Type B pancreatic cell (in vitro differentiated cells): ENCODE measurements at regions not wholly inside any gene's neighbourhood (a gene's known extent, or its start where the extent isn't known, plus 50 kb on each side); places are given as distances from the start of the nearest gene placed in this dataset.

Experiments
- DNase-seq: peaks from one replicate; pipeline ENCODE4 v3.0.0; 2021; ENCODE audit warnings: mixed read lengths; ENCODE audit not compliant: unreplicated experiment; ENCODE audit errors: extremely low spot score
- H3K27ac Mint-ChIP-seq: 2 replicates; pipeline ENCODE4 v1.8.0; 2021; ENCODE audit warnings: mild to moderate bottlenecking, mixed read lengths
- H3K27me3 Mint-ChIP-seq: 2 replicates; pipeline ENCODE4 v1.8.0; 2021; ENCODE audit warnings: mixed read lengths
- H3K36me3 Mint-ChIP-seq: 2 replicates; pipeline ENCODE4 v1.8.0; 2021; ENCODE audit warnings: mixed read lengths
- H3K4me1 Mint-ChIP-seq: one replicate; pipeline ENCODE4 v1.8.0; 2021; ENCODE audit warnings: mixed read lengths; ENCODE audit not compliant: unreplicated experiment
- H3K4me3 Mint-ChIP-seq: 2 replicates; pipeline ENCODE4 v1.8.0; 2021; ENCODE audit warnings: mild to moderate bottlenecking, mixed read lengths
- H3K9me3 Mint-ChIP-seq: 2 replicates; pipeline ENCODE4 v1.8.0; 2021; ENCODE audit warnings: mixed read lengths
- TF ChIP-seq, protein P1 (sequence below): fragments of 200-600 bp; sonication (generic); conservative IDR thresholded peaks from 2 replicates; pipeline ENCODE4 v1.5.0; 2021; ENCODE audit warnings: antibody characterized with exemption, mild to moderate bottlenecking

- Mint-ChIP-seq H3K4me3 (no peak overlapping the region), H3K27ac (no peak overlapping the region), H3K9me3 (no peaks in the 10 kb centered on the region), H3K27me3 (no peaks in the 10 kb centered on the region), H3K4me1 (no peaks in the 10 kb centered on the region), H3K36me3 (no peaks in the 10 kb centered on the region)
- TF ChIP-seq, protein P1, sequence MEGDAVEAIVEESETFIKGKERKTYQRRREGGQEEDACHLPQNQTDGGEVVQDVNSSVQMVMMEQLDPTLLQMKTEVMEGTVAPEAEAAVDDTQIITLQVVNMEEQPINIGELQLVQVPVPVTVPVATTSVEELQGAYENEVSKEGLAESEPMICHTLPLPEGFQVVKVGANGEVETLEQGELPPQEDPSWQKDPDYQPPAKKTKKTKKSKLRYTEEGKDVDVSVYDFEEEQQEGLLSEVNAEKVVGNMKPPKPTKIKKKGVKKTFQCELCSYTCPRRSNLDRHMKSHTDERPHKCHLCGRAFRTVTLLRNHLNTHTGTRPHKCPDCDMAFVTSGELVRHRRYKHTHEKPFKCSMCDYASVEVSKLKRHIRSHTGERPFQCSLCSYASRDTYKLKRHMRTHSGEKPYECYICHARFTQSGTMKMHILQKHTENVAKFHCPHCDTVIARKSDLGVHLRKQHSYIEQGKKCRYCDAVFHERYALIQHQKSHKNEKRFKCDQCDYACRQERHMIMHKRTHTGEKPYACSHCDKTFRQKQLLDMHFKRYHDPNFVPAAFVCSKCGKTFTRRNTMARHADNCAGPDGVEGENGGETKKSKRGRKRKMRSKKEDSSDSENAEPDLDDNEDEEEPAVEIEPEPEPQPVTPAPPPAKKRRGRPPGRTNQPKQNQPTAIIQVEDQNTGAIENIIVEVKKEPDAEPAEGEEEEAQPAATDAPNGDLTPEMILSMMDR, result no peak
- no peak for DNase-seq
These were observed 126.3 kb downstream of the MID1IP1 start for GRCh38 chrX:38927592-38927991.

- no peaks in the 10 kb centered on the region for H3K36me3 Mint-ChIP-seq
- H3K27me3 Mint-ChIP-seq, result no peaks in the 10 kb centered on the region
- no peak overlapping the region for H3K4me3 Mint-ChIP-seq
- no peaks in the 10 kb centered on the region for H3K4me1 Mint-ChIP-seq
- no peaks in the 10 kb centered on the region for H3K9me3 Mint-ChIP-seq
- DNase-seq, result no peak
- no peak overlapping the region for H3K27ac Mint-ChIP-seq
- TF ChIP-seq, protein P1, result no peak
These were observed 128.7 kb downstream of the MID1IP1 start for GRCh38 chrX:38929966-38930421.

DNA sequence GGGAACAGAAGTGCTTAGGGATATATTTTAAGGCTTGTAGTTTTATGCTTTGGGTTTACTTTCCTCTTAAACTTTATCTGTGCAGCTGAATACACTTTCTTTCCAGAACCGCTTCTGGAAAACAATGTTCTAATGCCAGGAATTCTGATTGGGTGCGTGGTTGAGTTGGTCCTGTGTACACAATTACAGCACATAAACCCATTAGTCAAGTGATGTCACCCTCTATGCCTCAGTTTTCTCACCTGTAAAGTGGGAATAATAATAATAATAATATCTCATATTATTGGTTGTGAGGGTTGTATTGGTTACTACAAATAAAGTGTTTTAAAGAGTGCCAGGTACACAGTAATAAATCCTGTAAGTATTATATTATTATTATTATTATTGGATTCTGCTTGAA is 129.2 kb downstream of the MID1IP1 start:
- TF ChIP-seq, protein P1, result no peak
- H3K9me3 Mint-ChIP-seq, result no peaks in the 10 kb centered on the region
- DNase-seq, result no peak
- H3K27ac Mint-ChIP-seq, result no peak overlapping the region
- H3K27me3 Mint-ChIP-seq, result no peaks in the 10 kb centered on the region
- H3K4me3 Mint-ChIP-seq, result no peak overlapping the region
- no peaks in the 10 kb centered on the region for H3K4me1 Mint-ChIP-seq
- H3K36me3 Mint-ChIP-seq, result no peaks in the 10 kb centered on the region

GRCh38 chrX:38935561-38935960 is 134.3 kb downstream of the MID1IP1 start:
- Mint-ChIP-seq H3K36me3 (no peaks in the 10 kb centered on the region), H3K27ac (no peak overlapping the region), H3K27me3 (no peaks in the 10 kb centered on the region), H3K4me3 (no peak overlapping the region), H3K9me3 (no peaks in the 10 kb centered on the region), H3K4me1 (no peaks in the 10 kb centered on the region)
- TF ChIP-seq, protein P1, result no peak
- DNase-seq, result no peak

DNA sequence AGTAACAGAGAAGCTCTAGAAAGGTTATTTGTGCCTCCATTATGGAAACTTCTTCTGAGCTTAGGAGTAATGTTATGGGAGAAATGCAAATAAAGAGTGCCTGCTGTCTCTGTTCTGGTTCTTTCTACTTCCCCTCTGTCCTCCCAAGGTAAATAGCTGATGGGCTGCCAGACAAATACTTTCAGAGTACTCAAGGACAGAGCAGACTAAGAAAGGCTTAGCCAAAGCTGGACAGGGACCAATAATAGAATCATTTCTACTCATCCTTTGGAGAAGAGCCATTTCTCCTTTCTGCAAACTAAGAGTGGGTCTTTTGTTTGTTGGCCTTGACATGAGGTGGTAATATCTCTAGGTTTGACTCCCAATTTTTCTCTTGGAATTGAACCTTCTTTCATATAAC is 136.1 kb downstream of the MID1IP1 start:
- Mint-ChIP-seq H3K4me3 (no peak overlapping the region), H3K9me3 (no peaks in the 10 kb centered on the region), H3K4me1 (no peaks in the 10 kb centered on the region), H3K36me3 (no peaks in the 10 kb centered on the region), H3K27ac (no peak overlapping the region), H3K27me3 (no peaks in the 10 kb centered on the region)
- TF ChIP-seq, protein P1, result no peak
- DNase-seq, result no peak

DNA sequence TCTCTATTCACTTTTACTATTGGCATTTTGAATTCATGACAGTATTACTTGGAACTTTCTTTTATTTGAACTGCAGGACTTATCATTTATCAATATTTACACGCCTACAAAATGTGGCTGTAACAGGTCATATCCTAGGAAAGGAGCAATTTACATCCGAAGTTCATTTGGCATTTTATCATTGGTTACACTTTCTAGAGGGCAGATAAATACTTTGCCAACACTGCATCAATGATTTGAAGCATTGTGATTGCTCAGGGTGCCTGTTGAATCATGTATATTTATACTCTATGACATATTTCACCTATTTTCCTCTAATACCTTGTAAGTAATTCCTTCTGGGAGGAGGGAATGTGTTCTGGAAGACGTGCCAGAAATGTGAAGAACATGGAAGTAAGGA is 136.7 kb downstream of the MID1IP1 start:
- no peaks in the 10 kb centered on the region for H3K27me3 Mint-ChIP-seq
- TF ChIP-seq, protein P1, result no peak
- H3K4me3 Mint-ChIP-seq, result no peak overlapping the region
- no peak for DNase-seq
- H3K9me3 Mint-ChIP-seq, result no peaks in the 10 kb centered on the region
- no peaks in the 10 kb centered on the region for H3K4me1 Mint-ChIP-seq
- H3K27ac Mint-ChIP-seq, result no peak overlapping the region
- H3K36me3 Mint-ChIP-seq, result no peaks in the 10 kb centered on the region
